BJ (cell line): ENCODE measurements at regions not wholly inside any gene's neighbourhood (a gene's known extent, or its start where the extent isn't known, plus 50 kb on each side); places are given as distances from the start of the nearest gene placed in this dataset.
"Not testable (repeated sequence)": the region's sequence is repeated elsewhere in the genome, so short reads cannot be mapped to it uniquely, and the experiment has no call there.

Experiments used
- CTCF ChIA-PET: fragments of 350-600 bp; formaldehyde crosslinking; extraction: SDS; loops from one replicate; lab custom pipeline; 2021; ENCODE audit warnings: antibody characterized with exemption, inconsistent platforms; lab: Yijun Ruan, JAX
- POLR2A ChIA-PET: fragments of 300-600 bp; sonication (Branson Sonifier 250); formaldehyde crosslinking; extraction: SDS; loops from one replicate; lab custom pipeline; 2021; ENCODE audit warnings: antibody characterized with exemption; lab: Charles Lee
- DNase-seq: peaks from one replicate; pipeline ENCODE4 v3.0.0-alpha.2; 2011; ENCODE audit warnings: low read depth
- H3K27me3 ChIP-seq: 2 replicates; pipeline ENCODE4 v1.6.0; 2011; ENCODE audit warnings: low read length; ENCODE audit not compliant: control insufficient read depth, insufficient read depth
- H3K36me3 ChIP-seq: 2 replicates; pipeline ENCODE4 v1.5.1; 2011; ENCODE audit warnings: low read length; ENCODE audit not compliant: control insufficient read depth, insufficient read depth
- H3K4me3 ChIP-seq: 2 replicates; pipeline ENCODE4 v1.5.1; 2011; ENCODE audit warnings: low read depth, mild to moderate bottlenecking, control low read depth, low read length
- CTCF ChIP-seq: IDR thresholded peaks from 2 replicates; pipeline ENCODE4 v1.5.1; 2011; ENCODE audit warnings: low read depth, mild to moderate bottlenecking, control low read depth, inconsistent platforms, low read length, moderate library complexity; ENCODE audit not compliant: insufficient read depth

- CTCF ChIA-PET: interaction anchor here (0.9 kb wide), 1 partner anchor 124 kb away, joined by 3 read pairs; no protein-coding TSS in a partner anchor
- Histone ChIP-seq H3K36me3 (no peaks in the 10 kb centered on the region), H3K4me3 (no peak overlapping the region), H3K27me3 (no peaks in the 10 kb centered on the region; the same call in 1 of the 2 replicates)
- POLR2A ChIA-PET: no interaction called here
- DNase-seq: no peak
- no peak for TF ChIP-seq CTCF
Observed at GRCh38 chr1:101115112-101115511, 89.5 kb upstream of the DPH5 start.

GRCh38 chr1:101114128-101114527 lies 88.5 kb upstream of the DPH5 start:
- CTCF ChIA-PET, H3K36me3 ChIP-seq: not testable (repeated sequence)

GRCh38 chr1:101112051-101112780 lies 86.6 kb upstream of the DPH5 start:
- DNase-seq: no peak
- Histone ChIP-seq H3K27me3 (no peaks in the 10 kb centered on the region; the same call in 1 of the 2 replicates), H3K36me3 (no peaks in the 10 kb centered on the region), H3K4me3 (no peak overlapping the region)
- TF ChIP-seq CTCF: no peak
- ChIA-PET CTCF (interaction anchor here (1.7 kb wide), 1 partner anchor 14 kb away, joined by 3 read pairs; no protein-coding TSS in a partner anchor), POLR2A (no interaction called here)

More at GRCh38 chr1:101114128-101114527, 88.5 kb upstream of the DPH5 start:
- H3K4me3 ChIP-seq, POLR2A ChIA-PET, DNase-seq, H3K27me3 ChIP-seq: not testable (repeated sequence)

- ChIA-PET POLR2A (no interaction called here), CTCF (no interaction called here)
- TF ChIP-seq CTCF: no peak
- DNase-seq: no peak
- Histone ChIP-seq H3K36me3 (no peaks in the 10 kb centered on the region), H3K4me3 (no peak overlapping the region), H3K27me3 (no peaks in the 10 kb centered on the region; the same call in 1 of the 2 replicates)
Observed at GRCh38 chr1:101111461-101111860, 85.9 kb upstream of the DPH5 start.

- no peaks in the 10 kb centered on the region for H3K36me3 ChIP-seq
- ChIA-PET CTCF (interaction anchor here (0.9 kb wide), 1 partner anchor 129 kb away, joined by 3 read pairs; no protein-coding TSS in a partner anchor), POLR2A (no interaction called here)
- H3K4me3 ChIP-seq: no peak overlapping the region
- no peaks in the 10 kb centered on the region for H3K27me3 ChIP-seq
- no peak for DNase-seq
- no peak for TF ChIP-seq CTCF
Observed at GRCh38 chr1:101109791-101110190, 84.2 kb upstream of the DPH5 start.
